ENCODE measurements at regions not wholly inside any gene's neighbourhood (a gene's known extent, or its start where the extent isn't known, plus 50 kb on each side); places are given as distances from the start of the nearest gene placed in this dataset.

DNA sequence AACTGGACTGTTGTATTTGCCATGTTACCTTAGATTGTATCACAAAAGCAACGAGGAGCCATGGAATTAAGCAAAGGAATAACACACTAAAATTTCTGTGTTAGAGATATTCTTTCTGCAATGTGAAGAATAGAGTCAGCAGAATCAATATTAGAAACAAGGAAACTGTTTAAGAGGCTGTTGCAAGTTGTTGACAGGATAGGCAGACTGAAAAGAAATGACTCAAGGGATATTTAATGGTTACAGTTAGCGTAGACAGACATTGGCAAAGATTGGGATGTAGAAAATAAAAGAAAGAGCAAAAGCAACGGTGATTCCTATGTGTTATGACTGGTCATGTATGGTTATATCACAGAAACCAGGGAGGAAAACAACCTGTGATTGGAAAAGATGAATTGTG lies 299.0 kb upstream of the PPFIA2 start:
- H4K20me1 ChIP-seq (ENCODE audit: insufficient read depth, low read length): no peaks in the 10 kb centered on the region
- peaks cover 30% of the 10 kb centered on the region for H3K4me1 ChIP-seq (ENCODE audit: low read length)
- peaks cover 25% of the 10 kb centered on the region for H3F3A ChIP-seq (ENCODE audit: insufficient read depth, low read length)
- TF ChIP-seq EZH2 (optimal IDR thresholded peaks at IDR 0.05; ENCODE audit: low read depth, low read length) (no peak), EZH2phosphoT487 (IDR thresholded peaks at IDR 0.05; ENCODE audit: low read length) (no peak)
- TF ChIP-seq, protein P1, sequence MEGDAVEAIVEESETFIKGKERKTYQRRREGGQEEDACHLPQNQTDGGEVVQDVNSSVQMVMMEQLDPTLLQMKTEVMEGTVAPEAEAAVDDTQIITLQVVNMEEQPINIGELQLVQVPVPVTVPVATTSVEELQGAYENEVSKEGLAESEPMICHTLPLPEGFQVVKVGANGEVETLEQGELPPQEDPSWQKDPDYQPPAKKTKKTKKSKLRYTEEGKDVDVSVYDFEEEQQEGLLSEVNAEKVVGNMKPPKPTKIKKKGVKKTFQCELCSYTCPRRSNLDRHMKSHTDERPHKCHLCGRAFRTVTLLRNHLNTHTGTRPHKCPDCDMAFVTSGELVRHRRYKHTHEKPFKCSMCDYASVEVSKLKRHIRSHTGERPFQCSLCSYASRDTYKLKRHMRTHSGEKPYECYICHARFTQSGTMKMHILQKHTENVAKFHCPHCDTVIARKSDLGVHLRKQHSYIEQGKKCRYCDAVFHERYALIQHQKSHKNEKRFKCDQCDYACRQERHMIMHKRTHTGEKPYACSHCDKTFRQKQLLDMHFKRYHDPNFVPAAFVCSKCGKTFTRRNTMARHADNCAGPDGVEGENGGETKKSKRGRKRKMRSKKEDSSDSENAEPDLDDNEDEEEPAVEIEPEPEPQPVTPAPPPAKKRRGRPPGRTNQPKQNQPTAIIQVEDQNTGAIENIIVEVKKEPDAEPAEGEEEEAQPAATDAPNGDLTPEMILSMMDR (IDR thresholded peaks at IDR 0.05; ENCODE audit: low read length): no peak
- H3K27ac ChIP-seq (ENCODE audit: low read length): peak overlapping the region; percentile 75; the same call in 1 of the 2 replicates
- H3K36me3 ChIP-seq (replicated peaks; ENCODE audit: insufficient read depth, low read length): no peaks in the 10 kb centered on the region
- H3K9me2 ChIP-seq (replicated peaks; ENCODE audit: insufficient read depth, low read length): no peaks in the 10 kb centered on the region
- 0 out of 2 replicates have a peak overlapping the region, but pooled peaks have one; percentile 1 for H3K4me3 ChIP-seq (ENCODE audit: low read length)
- no peak overlapping the region for H3K9ac ChIP-seq (ENCODE audit: low read length)
- DNase-seq: no peak
- H3K4me2 ChIP-seq (ENCODE audit: low read depth, low read length): peak overlapping the region; percentile 72
- H3K27me3 ChIP-seq (replicated peaks; ENCODE audit: insufficient read depth, low read length): no peaks in the 10 kb centered on the region
- no peaks in the 10 kb centered on the region for H3K9me3 ChIP-seq (replicated peaks; ENCODE audit: insufficient read depth, low read length)
- H2AFZ ChIP-seq (ENCODE audit: low read length): no peak overlapping the region
- no peaks in the 10 kb centered on the region for H3K79me2 ChIP-seq (ENCODE audit: low read length)

DNA sequence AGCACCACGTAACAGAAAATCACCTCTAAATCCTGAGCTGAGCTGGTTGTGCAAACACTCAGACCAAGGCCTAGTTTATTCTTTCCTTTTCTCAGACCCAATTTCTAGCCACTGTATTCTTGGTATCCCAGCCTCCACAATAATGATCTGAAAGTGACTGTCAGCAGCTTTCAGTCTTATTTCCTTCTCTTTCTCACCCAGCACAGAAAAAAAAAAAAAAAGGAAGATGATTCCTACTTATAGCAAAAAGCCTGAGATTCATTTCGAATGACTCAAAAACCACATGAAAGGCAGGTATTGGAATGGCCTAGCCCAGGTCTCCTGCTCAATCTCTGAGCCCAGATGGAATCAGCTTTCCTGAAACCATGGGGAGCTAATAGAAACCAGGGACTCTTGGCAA lies 298.6 kb upstream of the PPFIA2 start:
- H3K9me2 ChIP-seq (replicated peaks; ENCODE audit: insufficient read depth, low read length): no peaks in the 10 kb centered on the region
- TF ChIP-seq EZH2phosphoT487 (IDR thresholded peaks at IDR 0.05; ENCODE audit: low read length): no peak
- TF ChIP-seq EZH2 (optimal IDR thresholded peaks at IDR 0.05; ENCODE audit: low read depth, low read length): no peak
- TF ChIP-seq, protein P1 (IDR thresholded peaks at IDR 0.05; ENCODE audit: low read length): no peak
- no peaks in the 10 kb centered on the region for H3K27me3 ChIP-seq (replicated peaks; ENCODE audit: insufficient read depth, low read length)
- peak overlapping the region; percentile 30; the same call in 1 of the 2 replicates for H2AFZ ChIP-seq (ENCODE audit: low read length)
- H3K9ac ChIP-seq (ENCODE audit: low read length): peak overlapping the region; percentile 43; the same call in 1 of the 2 replicates
- H3K79me2 ChIP-seq (ENCODE audit: low read length): no peaks in the 10 kb centered on the region
- H3K9me3 ChIP-seq (replicated peaks; ENCODE audit: insufficient read depth, low read length): no peaks in the 10 kb centered on the region
- H3K4me3 ChIP-seq (ENCODE audit: low read length): peak overlapping the region; percentile 29
- H3K27ac ChIP-seq (ENCODE audit: low read length): peak overlapping the region; percentile 75
- peaks cover 30% of the 10 kb centered on the region for H3K4me1 ChIP-seq (ENCODE audit: low read length)
- H3K36me3 ChIP-seq (replicated peaks; ENCODE audit: insufficient read depth, low read length): no peaks in the 10 kb centered on the region
- H3K4me2 ChIP-seq (ENCODE audit: low read depth, low read length): peak overlapping the region; percentile 72
- peak; percentile 61 for DNase-seq
- no peaks in the 10 kb centered on the region for H4K20me1 ChIP-seq (ENCODE audit: insufficient read depth, low read length)
- H3F3A ChIP-seq (ENCODE audit: insufficient read depth, low read length): peaks cover 25% of the 10 kb centered on the region

DNA sequence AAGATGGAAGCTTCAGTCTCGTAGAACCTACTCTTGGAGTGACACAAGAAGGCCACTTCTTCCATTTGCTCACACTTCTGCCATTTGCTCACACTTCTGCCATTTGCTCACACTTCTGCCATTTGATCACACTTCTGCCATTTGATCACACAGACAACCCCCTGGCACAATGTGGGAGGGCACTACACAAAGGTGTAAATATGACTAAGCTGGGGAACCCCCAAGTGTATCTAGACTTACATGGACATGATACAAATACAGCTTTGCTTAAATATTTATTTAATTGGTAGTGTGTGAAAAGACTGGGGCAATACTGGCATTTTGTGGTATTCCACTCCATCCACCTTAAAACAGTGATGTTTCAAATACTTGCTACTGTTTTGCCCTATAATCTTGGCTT lies 296.2 kb upstream of the PPFIA2 start:
- Histone ChIP-seq H2AFZ (ENCODE audit: low read length) (no peak overlapping the region), H3K79me2 (ENCODE audit: low read length) (no peaks in the 10 kb centered on the region), H3K4me1 (ENCODE audit: low read length) (peaks cover 30% of the 10 kb centered on the region), H3K9me2 (replicated peaks; ENCODE audit: insufficient read depth, low read length) (no peaks in the 10 kb centered on the region), H3K9ac (ENCODE audit: low read length) (no peak overlapping the region), H3K4me3 (ENCODE audit: low read length) (no peak overlapping the region), H4K20me1 (ENCODE audit: insufficient read depth, low read length) (no peaks in the 10 kb centered on the region), H3F3A (ENCODE audit: insufficient read depth, low read length) (peaks cover 25% of the 10 kb centered on the region), H3K36me3 (replicated peaks; ENCODE audit: insufficient read depth, low read length) (no peaks in the 10 kb centered on the region), H3K4me2 (ENCODE audit: low read depth, low read length) (no peak overlapping the region), H3K9me3 (replicated peaks; ENCODE audit: insufficient read depth, low read length) (no peaks in the 10 kb centered on the region), H3K27me3 (replicated peaks; ENCODE audit: insufficient read depth, low read length) (no peaks in the 10 kb centered on the region), H3K27ac (ENCODE audit: low read length) (no peak overlapping the region)
- DNase-seq: no peak
- no peak for TF ChIP-seq EZH2 (optimal IDR thresholded peaks at IDR 0.05; ENCODE audit: low read depth, low read length)
- no peak for TF ChIP-seq EZH2phosphoT487 (IDR thresholded peaks at IDR 0.05; ENCODE audit: low read length)
- TF ChIP-seq, protein P1 (IDR thresholded peaks at IDR 0.05; ENCODE audit: low read length): no peak

Data from MM.1S (cell line).